8988T (cell line): ENCODE measurements at regions not wholly inside any gene's neighbourhood (a gene's known extent, or its start where the extent isn't known, plus 50 kb on each side); places are given as distances from the start of the nearest gene placed in this dataset.
"Not testable (repeated sequence)": the region's sequence is repeated elsewhere in the genome, so short reads cannot be mapped to it uniquely, and the experiment has no call there.

Source experiments
- DNase-seq: peaks from one replicate; pipeline ENCODE4 v3.0.0; 2011

DNA sequence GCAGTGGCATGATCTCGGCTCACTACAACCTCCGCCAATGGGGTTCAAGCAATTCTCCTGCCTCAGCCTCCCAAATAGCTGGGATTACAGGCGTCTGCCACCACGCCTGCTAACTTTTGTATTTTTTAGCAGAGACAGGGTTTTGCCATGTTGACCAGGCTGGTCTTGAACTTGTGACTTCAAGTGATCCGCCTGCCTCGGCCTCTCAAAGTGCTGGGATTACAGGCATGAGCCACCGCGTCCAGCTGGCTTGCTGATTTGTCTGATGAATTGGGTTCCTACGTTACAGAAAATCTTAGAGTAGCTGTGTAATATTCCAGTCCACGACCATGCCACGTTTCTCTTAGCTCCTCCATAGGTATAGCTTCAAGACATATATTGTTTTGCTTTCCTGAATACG is 102.6 kb upstream of the OTOS start:
- not testable (repeated sequence) for DNase-seq

DNA sequence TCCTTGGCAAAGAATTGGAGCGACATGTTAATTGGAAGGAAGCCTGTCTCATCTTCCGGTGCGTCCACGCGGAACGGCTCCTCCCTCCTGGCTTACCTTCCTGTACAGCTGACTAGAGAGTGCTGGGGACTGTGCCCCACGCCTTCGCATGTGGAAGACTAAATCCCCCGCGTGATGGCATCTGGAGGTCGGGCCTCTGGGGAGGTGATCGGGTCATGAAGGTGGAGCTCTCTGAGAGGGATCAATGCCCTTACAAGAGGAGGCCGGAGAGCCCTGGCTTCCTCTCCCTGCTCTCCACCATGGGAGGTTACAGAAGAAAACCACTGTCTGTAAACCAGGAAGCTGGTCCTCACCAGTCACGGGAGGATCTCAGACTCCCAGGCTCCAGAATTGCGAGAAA is 104.1 kb upstream of the OTOS start:
- no peak for DNase-seq

DNA sequence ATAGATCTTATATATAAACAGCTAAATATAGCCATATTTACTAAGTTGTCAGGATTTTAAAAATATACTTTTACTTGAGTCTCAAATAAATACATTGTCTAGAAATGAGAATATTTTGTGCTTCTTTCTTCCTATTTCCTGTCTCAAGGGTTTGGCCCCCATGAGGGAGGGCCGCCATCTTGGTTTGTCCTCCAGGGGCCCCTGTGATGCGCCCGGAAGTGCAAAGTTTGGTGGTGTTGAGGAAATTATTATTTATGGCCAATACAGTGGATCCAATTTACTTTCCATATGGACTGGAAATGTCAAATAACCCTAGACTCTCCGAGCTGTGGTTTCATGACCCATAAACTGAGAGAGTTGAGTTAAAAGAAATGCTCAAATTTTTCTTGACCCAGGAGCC is 104.7 kb upstream of the OTOS start:
- no peak for DNase-seq

DNA sequence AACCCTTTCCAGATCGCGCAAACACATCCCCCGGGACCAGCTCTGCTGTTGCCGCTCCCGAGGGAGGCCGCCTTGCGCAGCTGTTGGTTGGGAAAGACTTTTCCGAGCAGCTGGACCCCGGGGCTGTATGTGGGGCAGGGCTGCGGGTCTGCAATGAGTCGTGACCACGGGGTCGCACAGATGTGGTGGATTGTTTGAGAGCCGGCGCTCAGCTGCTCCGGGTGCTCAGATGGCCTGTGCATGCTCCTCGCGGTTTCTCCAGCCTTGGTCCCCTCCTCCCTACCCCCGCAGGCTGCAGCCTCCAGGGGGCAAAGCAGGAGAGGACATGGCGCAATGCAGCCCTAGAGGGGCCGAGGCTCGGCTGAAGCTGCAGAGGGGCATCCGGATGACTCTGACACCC is 105.2 kb upstream of the OTOS start:
- DNase-seq: no peak

DNA sequence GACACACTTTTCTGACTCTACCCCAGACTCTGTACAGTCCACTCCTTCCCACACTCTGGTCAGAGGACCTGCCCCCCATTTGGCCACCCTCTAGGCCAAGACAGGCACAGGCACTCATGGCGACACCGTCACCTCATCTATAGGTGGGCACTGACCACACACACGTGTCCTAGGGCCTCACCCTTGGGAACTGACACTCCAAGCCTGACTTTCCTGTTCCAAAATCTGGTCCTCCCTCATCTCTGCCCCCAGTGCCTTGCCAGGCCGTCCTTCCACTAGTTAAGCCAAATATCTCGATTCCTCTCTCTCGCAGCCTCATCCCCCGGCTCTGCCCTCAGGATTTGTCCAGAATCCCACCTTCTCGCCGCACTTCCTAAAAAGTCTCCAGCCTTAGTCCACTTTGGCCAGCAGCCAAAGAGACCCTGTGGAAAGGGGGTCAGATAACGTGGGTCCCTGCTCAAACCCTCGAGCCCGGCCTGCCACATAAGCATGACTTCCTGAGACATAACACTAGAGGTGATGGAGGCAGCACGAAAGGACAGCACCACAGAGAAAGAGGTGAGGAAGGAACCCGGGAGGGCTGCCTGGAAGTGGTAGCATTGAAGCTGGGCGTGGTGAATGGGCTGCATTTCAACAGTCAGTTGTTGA is 105.8 kb upstream of the OTOS start:
- no peak for DNase-seq

DNA sequence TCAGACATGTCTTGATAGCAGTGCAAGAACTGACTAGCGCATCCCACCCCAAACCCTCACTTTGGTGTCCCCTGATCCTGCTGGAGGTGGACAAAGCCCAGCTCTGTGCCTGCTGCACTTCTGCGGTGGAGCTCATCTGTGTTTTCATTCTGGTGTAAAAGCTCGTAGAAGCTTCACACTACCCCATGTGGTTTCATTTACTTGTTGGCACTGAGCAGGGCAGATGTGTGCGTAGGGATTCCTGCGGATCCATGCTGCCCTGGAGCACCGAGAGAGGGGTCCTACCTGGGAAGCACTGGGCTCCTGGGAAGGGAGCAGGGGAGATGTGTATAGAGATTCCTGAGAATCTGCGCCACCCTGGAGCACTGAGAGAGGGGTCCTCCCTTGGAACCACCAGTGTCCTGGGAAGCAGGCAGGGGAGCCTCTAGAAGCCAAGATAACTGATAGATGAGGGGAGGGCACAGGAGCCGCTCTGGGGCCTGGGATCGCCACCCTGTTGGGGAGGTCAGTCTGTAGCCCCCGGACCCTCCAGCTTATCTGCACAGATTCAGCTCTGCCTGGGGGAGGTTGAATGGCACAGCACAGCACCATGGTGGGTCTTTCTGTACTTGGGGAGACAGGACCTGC is 106.9 kb upstream of the OTOS start:
- no peak for DNase-seq

DNA sequence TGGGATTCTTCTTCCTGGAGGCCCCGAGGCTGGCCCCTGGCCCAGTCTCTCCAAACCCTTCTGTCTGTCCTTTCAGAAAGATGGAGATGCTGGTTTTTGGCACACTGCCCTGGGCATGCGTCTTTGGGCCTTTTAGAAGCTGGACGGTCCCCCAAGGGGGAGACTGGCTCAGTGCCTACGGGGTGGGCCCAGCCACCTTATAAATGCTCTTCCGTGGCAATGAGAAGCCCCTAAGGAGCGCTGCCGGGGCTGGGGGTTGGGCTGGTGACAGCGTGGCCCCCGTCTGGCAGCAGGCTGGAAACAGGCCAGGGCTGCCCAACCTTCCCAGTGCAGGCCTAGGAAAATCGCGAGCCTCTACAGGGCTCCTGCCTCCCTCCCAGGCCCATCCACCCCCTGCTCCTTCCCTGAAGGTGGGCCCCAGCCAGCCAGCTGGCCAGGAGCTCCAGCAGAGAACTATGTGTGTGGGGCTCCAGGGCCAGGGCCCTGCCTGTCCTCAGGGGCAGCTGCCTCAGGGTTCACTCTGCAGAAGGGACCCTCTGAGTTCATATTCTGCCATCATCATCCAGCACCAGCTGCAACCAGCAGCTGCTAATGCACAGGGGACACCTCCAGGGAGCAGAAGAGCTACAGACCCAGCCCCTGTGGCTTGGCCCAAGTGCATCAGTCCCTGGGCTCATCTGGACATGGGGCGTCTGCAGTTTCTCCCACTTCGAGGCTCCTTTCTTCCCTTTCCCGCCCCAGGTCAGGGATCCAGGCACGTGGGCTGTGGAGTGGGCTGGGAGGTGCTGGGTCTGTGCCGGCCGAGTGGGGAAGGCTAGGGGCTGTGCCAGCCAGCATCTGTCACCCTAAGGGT is 107.6 kb upstream of the OTOS start:
- DNase-seq: no peak

DNA sequence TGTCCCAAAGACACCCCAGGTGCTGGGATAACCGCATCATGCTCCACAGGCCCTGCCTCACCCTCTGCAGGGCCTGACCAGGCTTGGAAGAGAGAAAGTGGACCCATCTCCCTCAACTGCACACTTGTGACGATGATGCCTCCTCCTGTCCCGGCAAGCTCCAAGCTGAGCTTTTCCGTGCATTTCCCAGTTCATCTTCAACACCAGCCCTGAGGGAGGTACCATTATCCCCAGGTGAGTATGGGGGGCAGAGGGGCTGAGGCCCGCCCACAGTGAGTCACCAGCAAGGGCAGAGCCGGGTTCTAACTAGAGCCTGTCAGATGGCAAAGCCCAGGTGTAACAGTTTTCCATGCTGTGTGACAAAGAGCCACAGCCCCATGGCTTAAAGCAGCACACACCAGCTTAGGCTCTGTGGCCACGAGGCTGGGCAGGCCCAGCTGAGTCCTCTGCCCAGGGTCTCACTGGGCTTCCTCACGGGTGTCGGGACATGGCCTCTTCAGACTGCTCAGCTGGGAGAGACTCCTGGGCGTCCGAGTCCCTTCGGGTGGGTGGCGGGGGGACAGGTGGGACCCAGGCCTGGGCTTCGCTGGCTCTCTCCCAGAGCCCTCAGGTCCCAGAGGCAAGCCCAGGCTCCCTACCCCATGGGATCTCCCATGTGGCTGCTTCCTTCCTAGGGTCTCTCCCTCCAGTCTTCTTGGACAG is 108.4 kb upstream of the OTOS start:
- DNase-seq: no peak

DNA sequence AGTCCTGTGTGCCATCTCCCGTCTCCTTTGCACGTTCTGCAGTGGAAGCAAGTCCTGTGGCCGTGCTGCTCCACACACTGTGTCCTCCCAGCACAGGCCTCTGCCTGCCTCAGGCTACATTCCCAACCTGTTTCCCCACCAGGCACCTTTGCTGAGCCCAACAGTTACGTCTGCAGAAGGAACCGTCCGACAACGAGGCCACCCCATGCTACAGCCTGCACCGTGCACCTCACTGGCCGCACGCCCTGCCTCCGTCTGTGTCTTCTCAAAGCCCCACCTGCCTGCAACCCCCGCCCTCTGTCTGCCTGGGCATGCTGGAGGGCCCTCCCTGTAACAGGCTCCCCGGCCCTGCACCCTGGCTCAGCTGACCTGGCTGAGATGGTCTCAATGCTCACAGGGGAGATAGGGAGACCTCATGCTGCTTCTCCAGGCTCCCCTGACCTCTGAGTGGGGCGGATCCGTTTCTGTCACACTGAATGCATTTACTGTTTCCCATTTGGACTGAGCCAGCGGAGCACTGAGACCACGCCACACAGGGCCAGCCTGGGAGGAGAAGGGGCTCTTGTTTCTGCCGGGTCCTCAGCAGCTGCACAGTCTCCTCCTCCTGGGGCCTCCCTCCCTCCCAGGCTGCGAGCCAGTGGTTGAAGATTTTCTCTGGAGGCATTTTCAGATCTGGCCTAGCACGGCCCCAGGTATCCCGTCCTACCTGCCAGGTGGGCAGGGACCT is 109.1 kb upstream of the OTOS start:
- DNase-seq: no peak

DNA sequence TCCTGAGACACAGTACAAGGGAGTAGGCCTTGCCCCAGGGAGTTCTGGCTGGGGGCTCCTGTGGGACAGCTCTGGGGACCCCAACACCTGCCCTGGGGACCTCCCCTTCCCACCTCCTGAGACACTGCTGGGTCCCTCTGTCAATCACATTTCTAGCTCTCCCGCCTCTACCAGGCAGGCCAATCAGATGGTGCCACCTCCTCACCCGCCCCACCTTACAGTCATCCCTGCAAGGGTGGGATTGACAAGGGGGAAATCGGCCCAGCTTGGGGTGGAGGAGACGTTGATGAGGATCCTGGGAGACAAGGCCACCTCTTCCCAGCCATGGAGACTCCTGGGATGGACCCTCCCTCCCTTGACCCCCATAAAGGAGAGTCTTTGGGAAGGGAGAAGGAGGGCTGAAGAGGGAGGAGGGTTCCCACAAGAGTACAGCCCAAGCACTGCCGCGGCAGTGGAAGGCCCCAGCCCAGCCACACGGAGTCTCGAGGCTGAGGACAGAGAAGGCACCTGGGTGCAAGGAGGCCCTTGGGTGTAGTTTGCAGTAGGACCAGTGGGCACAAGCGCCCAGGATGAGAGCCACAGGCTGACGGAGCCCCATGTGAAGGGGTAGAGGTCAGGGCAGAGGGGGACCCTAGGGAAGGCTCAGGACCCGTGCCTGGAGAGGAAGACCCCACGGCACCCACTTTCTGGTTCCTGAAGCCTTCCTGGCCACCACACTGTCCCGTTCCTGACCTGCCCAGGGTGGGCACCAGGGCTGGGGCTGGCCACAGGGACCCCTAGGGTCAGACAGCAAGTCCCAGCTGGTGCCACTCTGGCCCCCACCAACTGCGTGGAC is 109.9 kb upstream of the OTOS start:
- no peak for DNase-seq

DNA sequence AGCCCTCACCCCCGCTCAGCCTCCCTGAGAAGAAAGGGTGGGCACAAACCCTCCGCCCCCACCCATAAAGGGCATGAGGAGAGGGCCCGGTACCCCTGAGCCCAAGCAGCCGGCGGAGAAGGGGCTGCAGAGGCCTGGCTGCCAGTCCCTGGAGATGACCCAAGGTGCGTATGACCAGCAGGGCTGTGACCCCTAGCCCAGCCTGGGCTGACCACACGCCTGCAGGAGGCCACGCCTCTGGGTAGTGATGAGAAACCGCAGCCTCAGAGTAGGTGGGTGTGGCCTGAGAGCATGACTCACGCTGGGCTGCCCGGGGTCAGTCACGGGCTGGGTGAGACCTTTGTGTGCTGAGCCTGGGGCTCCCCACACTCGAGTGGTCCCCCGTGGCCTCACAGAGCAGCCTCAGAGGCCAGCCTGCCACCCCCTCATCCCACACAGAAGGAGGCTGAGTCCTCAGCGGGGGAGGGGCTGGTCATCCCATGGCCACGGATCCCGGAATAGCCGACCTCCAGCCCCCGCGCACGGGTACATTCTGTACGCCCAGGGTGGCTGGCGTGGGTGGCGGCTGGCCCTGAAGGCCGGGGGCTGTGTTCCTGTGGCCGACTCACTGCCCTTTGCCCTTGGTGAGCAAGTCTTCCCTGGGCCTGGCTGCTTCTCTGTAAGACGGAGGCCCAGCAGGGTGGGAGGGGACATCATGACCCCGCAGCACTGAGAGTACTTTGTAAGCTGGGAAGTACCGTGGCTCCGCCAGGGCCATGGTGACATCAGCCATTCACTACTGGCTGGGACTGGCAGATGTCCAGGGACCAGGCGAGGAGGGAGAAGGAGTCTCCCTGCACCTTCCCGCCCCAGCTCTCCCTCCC is 110.8 kb upstream of the OTOS start:
- no peak for DNase-seq

DNA sequence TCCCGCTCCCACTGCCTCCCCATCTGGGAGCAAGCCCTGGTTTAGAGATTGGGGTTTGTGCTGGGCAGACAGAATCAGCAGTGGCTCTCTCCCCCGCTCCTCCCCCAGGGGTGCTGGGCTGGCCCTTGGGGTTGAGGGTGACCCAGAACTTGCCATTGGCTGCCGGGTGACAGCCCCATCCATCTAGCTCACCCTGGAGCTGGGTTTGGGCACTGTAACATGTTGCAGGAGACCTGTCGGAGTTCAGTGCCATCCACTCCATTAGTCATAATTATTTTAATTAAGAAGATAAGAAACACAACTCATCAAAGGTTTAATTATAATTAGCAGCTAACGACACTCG is 111.4 kb upstream of the OTOS start:
- DNase-seq: no peak

DNA sequence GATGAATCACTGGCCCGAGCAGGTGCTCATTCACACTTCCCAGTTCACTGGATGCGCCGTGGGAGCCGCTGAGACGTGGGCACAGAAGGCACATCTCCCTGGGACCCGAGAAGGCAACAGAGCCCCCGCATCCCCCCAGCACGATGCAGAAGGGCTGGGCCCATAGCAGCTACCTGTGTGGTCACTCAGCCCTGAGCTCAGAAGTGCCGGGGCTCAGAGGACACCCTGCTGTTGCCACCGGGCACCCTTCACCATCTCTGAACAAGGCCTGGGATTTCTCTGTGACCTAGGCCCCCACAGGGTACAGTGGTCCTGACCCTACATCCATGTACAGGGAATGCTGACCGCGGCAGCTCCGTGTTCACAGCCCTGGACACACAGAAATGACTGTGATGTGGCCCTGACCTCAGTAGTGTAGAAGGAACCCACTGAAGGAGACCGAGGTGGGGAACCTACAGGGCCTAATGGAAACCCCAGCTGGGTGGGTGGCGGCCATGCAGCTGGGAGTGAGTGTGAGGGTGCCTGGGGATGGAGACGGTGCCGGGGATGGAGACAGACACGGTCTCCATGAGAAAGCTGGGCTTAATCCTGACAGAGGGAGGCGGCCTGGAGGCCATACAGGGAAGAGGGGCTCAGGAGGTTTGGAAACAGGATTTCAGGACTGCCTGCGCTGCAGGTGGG is 111.9 kb upstream of the OTOS start:
- no peak for DNase-seq

DNA sequence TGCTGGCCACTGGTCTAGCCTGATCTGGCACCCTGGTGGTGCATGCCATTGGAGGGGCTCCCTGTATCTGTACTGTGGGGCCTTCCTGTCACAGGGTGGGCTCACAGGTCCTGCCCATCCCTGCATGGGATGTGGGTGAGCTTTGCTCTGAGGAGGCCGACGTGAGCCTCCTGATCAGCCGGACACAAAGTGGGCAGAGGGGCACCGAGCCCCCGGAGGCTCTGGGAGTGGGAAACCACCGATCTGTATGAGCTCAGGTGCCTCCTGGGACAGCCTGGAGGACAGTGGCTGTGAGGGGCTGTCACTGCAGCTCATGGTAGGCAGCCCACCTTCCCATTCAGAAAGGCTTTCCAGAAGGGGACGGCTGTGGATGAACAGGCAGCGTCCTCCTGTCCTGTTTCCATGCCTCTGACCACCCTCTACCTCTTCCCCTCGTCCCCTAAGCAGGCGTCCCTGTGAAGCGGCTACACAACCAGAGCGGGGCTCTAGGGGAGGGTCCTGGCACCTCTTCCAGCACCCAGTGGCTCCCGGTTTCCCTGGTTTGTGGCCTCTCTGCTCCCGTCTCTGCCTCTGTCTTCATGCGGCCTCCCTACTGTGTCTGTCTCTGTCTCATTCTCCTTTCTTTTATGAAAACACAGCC is 112.5 kb upstream of the OTOS start:
- no peak for DNase-seq

DNA sequence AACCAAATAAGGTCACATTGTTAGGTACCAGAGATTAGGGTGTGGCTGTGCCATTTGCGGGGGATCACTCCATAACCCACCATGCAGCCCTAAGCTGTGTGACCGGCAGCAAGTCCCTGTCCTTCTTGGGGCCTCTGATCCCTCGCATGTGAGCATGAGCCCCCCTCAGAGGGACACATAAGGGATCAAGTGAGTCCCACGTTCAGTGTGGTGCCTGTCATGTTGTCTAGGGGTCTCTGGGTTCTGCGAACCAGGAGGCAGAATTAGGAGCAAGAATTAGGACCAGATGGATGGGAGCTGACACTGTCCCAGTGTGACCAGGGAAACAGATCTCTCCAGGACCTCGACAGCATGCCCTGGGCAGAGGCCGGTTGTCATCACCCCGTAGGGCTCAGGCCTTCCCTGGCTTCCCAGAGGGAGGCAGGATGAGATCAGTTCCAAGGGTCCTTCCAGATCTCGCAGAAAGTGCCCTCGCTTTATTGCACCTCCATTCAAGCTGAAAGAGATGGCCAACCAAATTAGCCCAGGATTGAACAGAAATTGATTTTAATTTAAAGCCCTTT is 113.2 kb upstream of the OTOS start:
- DNase-seq: no peak

DNA sequence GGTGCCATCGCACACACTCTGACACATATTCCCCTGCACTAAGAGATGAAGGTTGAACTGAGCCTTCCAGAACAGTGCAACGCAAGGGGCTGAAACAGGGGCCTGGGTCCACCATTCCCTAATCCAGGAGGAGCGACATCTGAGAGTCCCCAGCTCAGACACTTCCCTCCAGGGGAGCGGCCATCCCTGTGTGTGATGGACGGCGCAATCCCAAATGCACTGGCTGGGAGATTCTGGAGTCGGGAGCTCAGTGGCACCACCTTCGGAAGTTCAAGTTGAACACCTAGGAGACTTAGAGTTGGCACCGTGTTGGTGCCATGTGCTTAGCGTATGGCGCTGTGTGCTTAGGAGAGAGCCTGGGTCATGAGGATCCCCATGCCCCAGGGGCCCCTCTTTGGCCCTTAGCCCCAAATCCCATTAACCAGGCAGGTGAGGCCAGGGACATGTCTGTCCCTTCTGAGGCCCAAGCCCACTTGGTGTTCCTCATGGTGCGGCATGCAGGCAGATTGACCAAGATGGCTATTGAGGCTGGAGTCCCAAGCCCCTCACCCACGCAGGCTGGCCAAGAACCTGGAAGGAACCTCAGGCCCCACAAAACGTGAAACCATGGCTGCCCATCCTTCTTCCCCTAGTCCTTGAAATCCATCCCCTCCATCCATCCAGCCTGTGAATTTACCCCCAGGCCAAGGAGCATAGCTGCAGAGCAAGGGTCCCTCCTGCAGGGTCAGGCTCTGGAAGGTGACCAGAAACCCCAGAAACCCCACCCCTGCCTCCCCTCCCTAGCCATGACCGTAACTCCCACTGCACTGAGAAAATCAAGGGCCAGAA is 114.1 kb upstream of the OTOS start:
- DNase-seq: no peak

DNA sequence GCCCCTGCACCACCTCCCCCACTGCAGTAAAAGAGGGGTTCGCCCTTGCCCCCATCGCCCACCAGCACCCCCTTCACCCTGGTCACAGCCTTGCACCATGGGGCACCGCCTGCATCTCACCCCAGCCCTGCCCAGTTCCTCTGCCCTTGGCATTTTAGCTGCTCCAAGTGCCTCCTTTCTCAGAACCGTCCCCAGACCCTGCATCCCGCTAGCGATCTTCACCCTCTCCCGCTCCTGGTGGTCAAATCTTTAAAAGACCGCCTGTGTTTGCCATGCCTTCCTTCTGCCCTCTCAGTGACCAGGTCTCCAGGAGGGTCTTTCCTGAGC is 114.7 kb upstream of the OTOS start:
- no peak for DNase-seq

DNA sequence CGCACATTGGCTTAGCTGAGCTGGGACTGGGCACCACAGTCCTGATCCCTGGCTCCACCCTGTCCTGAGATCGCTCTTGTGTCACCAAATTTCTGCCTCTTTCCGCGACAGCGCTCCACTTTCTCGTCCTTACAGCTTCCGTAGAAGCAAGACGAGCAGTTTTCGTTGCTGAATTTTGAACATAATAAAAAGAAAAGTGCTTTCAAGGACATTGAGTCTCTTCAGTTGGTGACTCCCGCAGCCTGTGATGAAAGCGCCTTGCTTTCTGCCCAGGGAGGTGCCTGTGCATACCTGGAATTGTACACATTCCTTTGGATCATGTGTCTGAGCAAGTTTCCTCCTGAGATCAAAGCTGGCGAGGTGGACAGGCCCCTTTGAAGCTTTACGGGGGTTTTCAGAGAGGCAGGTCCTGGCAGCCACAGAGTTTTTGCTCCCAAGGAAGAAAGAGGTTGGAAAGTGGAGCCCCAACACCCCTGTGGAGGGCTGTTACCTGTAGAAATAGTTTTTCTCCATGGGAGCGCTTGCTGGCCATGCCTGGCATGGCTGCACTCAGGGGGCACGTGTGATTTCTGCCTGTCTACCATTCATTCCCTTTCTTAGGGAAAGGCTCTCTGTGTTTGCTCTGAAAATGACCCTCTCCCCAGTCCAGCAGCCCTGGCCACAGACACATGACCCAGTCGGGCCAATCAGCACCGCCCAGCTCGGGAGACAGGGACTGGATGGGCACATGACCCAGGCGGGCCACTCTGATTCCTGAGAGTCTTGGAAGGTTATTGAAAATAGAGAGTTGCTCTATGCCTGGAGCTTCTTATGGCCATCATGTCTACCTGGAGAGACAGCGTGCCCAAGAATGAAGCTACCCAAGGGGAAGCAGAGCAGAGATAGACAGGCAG is 115.6 kb upstream of the OTOS start:
- DNase-seq: no peak
